WTC11 (cell line): ENCODE measurements at regions not wholly inside any gene's neighbourhood (a gene's known extent, or its start where the extent isn't known, plus 50 kb on each side); places are given as distances from the start of the nearest gene placed in this dataset.

Source experiments
- ATAC-seq: fragments of 200-7000 bp; cut with Tn5 transposase; 2 replicates; pipeline ENCODE4 v1.10.0; 2021; ENCODE audit warnings: mild to moderate bottlenecking, moderate library complexity
- CTCF ChIA-PET: fragments of 300-600 bp; sonication (Branson Sonifier 250); formaldehyde crosslinking; loops from one replicate; lab custom pipeline; 2021; ENCODE audit warnings: antibody characterized with exemption; lab: Charles Lee
- POLR2A ChIA-PET: fragments of 350-600 bp; sonication (Branson Sonifier 250); formaldehyde crosslinking; loops from one replicate; lab custom pipeline; 2021; ENCODE audit warnings: antibody characterized with exemption; lab: Charles Lee
- DNase-seq: peaks from one replicate; pipeline ENCODE4 v3.0.0; 2021; ENCODE audit warnings: low spot score
- H3K27ac Mint-ChIP-seq: 2 replicates; pipeline ENCODE4 v1.8.0; 2021; ENCODE audit warnings: mixed read lengths
- H3K27me3 Mint-ChIP-seq: 2 replicates; pipeline ENCODE4 v1.8.0; 2021; ENCODE audit warnings: low read depth, mild to moderate bottlenecking, moderate library complexity, mixed read lengths
- H3K36me3 Mint-ChIP-seq: 2 replicates; pipeline ENCODE4 v1.8.0; 2021; ENCODE audit warnings: mixed read lengths
- H3K4me1 Mint-ChIP-seq: 2 replicates; pipeline ENCODE4 v1.8.0; 2022; ENCODE audit warnings: mixed read lengths
- H3K4me3 Mint-ChIP-seq: 2 replicates; pipeline ENCODE4 v1.8.0; 2021; ENCODE audit warnings: mild to moderate bottlenecking, moderate library complexity, mixed read lengths
- H3K9me3 Mint-ChIP-seq: 2 replicates; pipeline ENCODE4 v1.8.0; 2021; ENCODE audit warnings: mixed read lengths
- ATF1 ChIP-seq: sonication (generic); formaldehyde crosslinking; IDR thresholded peaks from 2 replicates; pipeline ENCODE4 v1.8.1; 2023; ENCODE audit warnings: mild to moderate bottlenecking, moderate library complexity, missing genetic modification reagents
- ATF2 ChIP-seq: sonication (generic); formaldehyde crosslinking; IDR thresholded peaks from 2 replicates; pipeline ENCODE4 v1.8.1; 2022; ENCODE audit warnings: low read depth, missing genetic modification reagents, borderline replicate concordance
- ESRRA ChIP-seq: sonication (generic); formaldehyde crosslinking; IDR thresholded peaks from 2 replicates; pipeline ENCODE4 v1.8.1; 2022; ENCODE audit warnings: mild to moderate bottlenecking, missing genetic modification reagents, borderline replicate concordance
- GRHL2 ChIP-seq: fragments of 250-450 bp; sonication (Bioruptor Pico); IDR thresholded peaks from 2 replicates; pipeline ENCODE4 v1.8.0; 2022; ENCODE audit warnings: mild to moderate bottlenecking, moderate library complexity; ENCODE audit not compliant: insufficient replicate concordance, severe bottlenecking
- HMGA2 ChIP-seq: fragments of 250-450 bp; sonication (Bioruptor Pico); IDR thresholded peaks from 2 replicates; pipeline ENCODE4 v1.4.0; 2021; ENCODE audit warnings: mild to moderate bottlenecking, moderate library complexity
- JAZF1 ChIP-seq: fragments of 250-450 bp; sonication (Bioruptor Pico); IDR thresholded peaks from 2 replicates; pipeline ENCODE4 v1.9.0; 2021; ENCODE audit warnings: moderate library complexity, mild to moderate bottlenecking, inconsistent platforms
- JUN ChIP-seq: sonication (generic); formaldehyde crosslinking; IDR thresholded peaks from 2 replicates; pipeline ENCODE4 v1.8.0; 2023; ENCODE audit warnings: mild to moderate bottlenecking, missing genetic modification reagents
- NFE2L1 ChIP-seq: sonication (generic); formaldehyde crosslinking; IDR thresholded peaks from 2 replicates; pipeline ENCODE4 v1.8.1; 2023; ENCODE audit warnings: missing genetic modification reagents
- OVOL2 ChIP-seq: fragments of 250-450 bp; sonication (Bioruptor Pico); IDR thresholded peaks from 2 replicates; pipeline ENCODE4 v1.9.0; 2021; ENCODE audit warnings: mild to moderate bottlenecking, borderline replicate concordance
- SOX15 ChIP-seq: fragments of 250-450 bp; sonication (Bioruptor Pico); IDR thresholded peaks from 2 replicates; pipeline ENCODE4 v1.9.0; 2021; ENCODE audit warnings: mild to moderate bottlenecking
- ZNF423 ChIP-seq: fragments of 250-450 bp; sonication (Bioruptor Pico); IDR thresholded peaks from 2 replicates; pipeline ENCODE4 v2.1.2; 2022; ENCODE audit warnings: mild to moderate bottlenecking, moderate library complexity
- ZNF512 ChIP-seq: sonication (generic); formaldehyde crosslinking; IDR thresholded peaks from 2 replicates; pipeline ENCODE4 v1.8.1; 2022; ENCODE audit warnings: missing genetic modification reagents, borderline replicate concordance
- TF ChIP-seq, protein P1 (sequence below): sonication (generic); formaldehyde crosslinking; IDR thresholded peaks from 2 replicates; pipeline ENCODE4 v1.8.0; 2023; ENCODE audit warnings: mild to moderate bottlenecking, missing genetic modification reagents
- TF ChIP-seq, protein P2 (sequence below): sonication (generic); formaldehyde crosslinking; IDR thresholded peaks from 2 replicates; pipeline ENCODE4 v1.8.0; 2023; ENCODE audit warnings: missing genetic modification reagents, mild to moderate bottlenecking, borderline replicate concordance

- TF ChIP-seq, protein P1, sequence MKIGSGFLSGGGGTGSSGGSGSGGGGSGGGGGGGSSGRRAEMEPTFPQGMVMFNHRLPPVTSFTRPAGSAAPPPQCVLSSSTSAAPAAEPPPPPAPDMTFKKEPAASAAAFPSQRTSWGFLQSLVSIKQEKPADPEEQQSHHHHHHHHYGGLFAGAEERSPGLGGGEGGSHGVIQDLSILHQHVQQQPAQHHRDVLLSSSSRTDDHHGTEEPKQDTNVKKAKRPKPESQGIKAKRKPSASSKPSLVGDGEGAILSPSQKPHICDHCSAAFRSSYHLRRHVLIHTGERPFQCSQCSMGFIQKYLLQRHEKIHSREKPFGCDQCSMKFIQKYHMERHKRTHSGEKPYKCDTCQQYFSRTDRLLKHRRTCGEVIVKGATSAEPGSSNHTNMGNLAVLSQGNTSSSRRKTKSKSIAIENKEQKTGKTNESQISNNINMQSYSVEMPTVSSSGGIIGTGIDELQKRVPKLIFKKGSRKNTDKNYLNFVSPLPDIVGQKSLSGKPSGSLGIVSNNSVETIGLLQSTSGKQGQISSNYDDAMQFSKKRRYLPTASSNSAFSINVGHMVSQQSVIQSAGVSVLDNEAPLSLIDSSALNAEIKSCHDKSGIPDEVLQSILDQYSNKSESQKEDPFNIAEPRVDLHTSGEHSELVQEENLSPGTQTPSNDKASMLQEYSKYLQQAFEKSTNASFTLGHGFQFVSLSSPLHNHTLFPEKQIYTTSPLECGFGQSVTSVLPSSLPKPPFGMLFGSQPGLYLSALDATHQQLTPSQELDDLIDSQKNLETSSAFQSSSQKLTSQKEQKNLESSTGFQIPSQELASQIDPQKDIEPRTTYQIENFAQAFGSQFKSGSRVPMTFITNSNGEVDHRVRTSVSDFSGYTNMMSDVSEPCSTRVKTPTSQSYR (CRISPR knock-in tag), result no peak
- TF ChIP-seq ZNF423 (CRISPR knock-in tag), result no peak
These were observed 260.4 kb downstream of the SLITRK1 start (continued) for GRCh38 chr13:83621765-83622421.

- Mint-ChIP-seq H3K4me3 (no peak overlapping the region), H3K4me1 (no peaks in the 10 kb centered on the region), H3K27me3 (no peaks in the 10 kb centered on the region), H3K36me3 (no peaks in the 10 kb centered on the region), H3K9me3 (0 out of 2 replicates have a peak, but pooled peaks cover 5% of the 10 kb centered on the region), H3K27ac (no peak overlapping the region)
- ChIA-PET CTCF (no interaction called here), POLR2A (no interaction called here)
- ATAC-seq, result no peak
- TF ChIP-seq ATF1 (CRISPR knock-in tag) (no peak), SOX15 (CRISPR knock-in tag) (no peak), JAZF1 (CRISPR knock-in tag) (no peak), JUN (CRISPR knock-in tag) (no peak), ESRRA (CRISPR knock-in tag) (no peak), ATF2 (CRISPR knock-in tag) (no peak), NFE2L1 (no peak), OVOL2 (CRISPR knock-in tag) (no peak), HMGA2 (CRISPR knock-in tag) (no peak), ZNF512 (no peak), GRHL2 (CRISPR knock-in tag) (no peak)
- TF ChIP-seq, protein P2, sequence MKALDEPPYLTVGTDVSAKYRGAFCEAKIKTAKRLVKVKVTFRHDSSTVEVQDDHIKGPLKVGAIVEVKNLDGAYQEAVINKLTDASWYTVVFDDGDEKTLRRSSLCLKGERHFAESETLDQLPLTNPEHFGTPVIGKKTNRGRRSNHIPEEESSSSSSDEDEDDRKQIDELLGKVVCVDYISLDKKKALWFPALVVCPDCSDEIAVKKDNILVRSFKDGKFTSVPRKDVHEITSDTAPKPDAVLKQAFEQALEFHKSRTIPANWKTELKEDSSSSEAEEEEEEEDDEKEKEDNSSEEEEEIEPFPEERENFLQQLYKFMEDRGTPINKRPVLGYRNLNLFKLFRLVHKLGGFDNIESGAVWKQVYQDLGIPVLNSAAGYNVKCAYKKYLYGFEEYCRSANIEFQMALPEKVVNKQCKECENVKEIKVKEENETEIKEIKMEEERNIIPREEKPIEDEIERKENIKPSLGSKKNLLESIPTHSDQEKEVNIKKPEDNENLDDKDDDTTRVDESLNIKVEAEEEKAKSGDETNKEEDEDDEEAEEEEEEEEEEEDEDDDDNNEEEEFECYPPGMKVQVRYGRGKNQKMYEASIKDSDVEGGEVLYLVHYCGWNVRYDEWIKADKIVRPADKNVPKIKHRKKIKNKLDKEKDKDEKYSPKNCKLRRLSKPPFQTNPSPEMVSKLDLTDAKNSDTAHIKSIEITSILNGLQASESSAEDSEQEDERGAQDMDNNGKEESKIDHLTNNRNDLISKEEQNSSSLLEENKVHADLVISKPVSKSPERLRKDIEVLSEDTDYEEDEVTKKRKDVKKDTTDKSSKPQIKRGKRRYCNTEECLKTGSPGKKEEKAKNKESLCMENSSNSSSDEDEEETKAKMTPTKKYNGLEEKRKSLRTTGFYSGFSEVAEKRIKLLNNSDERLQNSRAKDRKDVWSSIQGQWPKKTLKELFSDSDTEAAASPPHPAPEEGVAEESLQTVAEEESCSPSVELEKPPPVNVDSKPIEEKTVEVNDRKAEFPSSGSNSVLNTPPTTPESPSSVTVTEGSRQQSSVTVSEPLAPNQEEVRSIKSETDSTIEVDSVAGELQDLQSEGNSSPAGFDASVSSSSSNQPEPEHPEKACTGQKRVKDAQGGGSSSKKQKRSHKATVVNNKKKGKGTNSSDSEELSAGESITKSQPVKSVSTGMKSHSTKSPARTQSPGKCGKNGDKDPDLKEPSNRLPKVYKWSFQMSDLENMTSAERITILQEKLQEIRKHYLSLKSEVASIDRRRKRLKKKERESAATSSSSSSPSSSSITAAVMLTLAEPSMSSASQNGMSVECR (CRISPR knock-in tag), result no peak
- DNase-seq, result no peak
These were observed 261.6 kb downstream of the SLITRK1 start for GRCh38 chr13:83620530-83621220.
